CD14-positive monocyte (primary cell): ENCODE measurements at regions not wholly inside any gene's neighbourhood (a gene's known extent, or its start where the extent isn't known, plus 50 kb on each side); places are given as distances from the start of the nearest gene placed in this dataset.

Experiments used
- DNase-seq, 3 donors: peaks; one replicate each; pipeline ENCODE4 v3.0.0-alpha.2; 2011 to 2022
- H2AFZ ChIP-seq: 2 replicates; pipeline ENCODE4 v1.6.0; 2012; ENCODE audit warnings: mild to moderate bottlenecking, low read depth, low read length, inconsistent platforms; ENCODE audit not compliant: insufficient read depth, poor library complexity, severe bottlenecking
- H3K27ac ChIP-seq, 2 donors: 1 replicate in 1 of 2; 2 replicates in 1 of 2; pipeline ENCODE4 v1.5.1; 2012 to 2013; ENCODE audit warnings: low read length in 2 of 2, control low read depth in 1 of 2, inconsistent platforms in 1 of 2, low read depth in 1 of 2, mild to moderate bottlenecking in 1 of 2
- H3K27me3 ChIP-seq, 2 donors: one replicate each; pipeline versions ENCODE4 v1.6.0 to v1.6.1; 2011 to 2013; ENCODE audit warnings: low read length in 2 of 2; ENCODE audit not compliant: control insufficient read depth in 2 of 2, insufficient read depth in 2 of 2
- H3K36me3 ChIP-seq, 2 donors: replicated peaks in 1 of 2; 1 replicate in 1 of 2; 2 replicates in 1 of 2; pipeline versions ENCODE4 v1.5.1 to v1.6.1; 2012 to 2013; ENCODE audit warnings: low read length in 2 of 2, control low read depth in 1 of 2, inconsistent platforms in 1 of 2, mild to moderate bottlenecking in 1 of 2; ENCODE audit not compliant: insufficient read depth in 2 of 2, control insufficient read depth in 1 of 2
- H3K4me1 ChIP-seq, 2 donors: 1 replicate in 1 of 2; 2 replicates in 1 of 2; pipeline versions ENCODE4 v1.5.1 to v1.6.1; 2012 to 2013; ENCODE audit warnings: low read length in 2 of 2, control low read depth in 1 of 2, inconsistent platforms in 1 of 2, mild to moderate bottlenecking in 1 of 2, moderate library complexity in 1 of 2; ENCODE audit not compliant: insufficient read depth in 2 of 2, control insufficient read depth in 1 of 2
- H3K4me2 ChIP-seq: replicated peaks from 2 replicates; pipeline ENCODE3; 2012; ENCODE audit warnings: low read length, moderate library complexity, mild to moderate bottlenecking; ENCODE audit not compliant: poor library complexity, severe bottlenecking; ENCODE audit errors: extremely low read depth
- H3K4me3 ChIP-seq, 3 experiments: fragments of 200-600 bp in 1 of 3; sonication (generic) in 1 of 3; replicated peaks in 1 of 3; 1 replicate in 2 of 3; 2 replicates in 1 of 3; pipeline ENCODE4 v1.5.1; 2011 to 2013; ENCODE audit warnings: low read length in 3 of 3, mild to moderate bottlenecking in 3 of 3, control low read depth in 2 of 3, low read depth in 2 of 3, inconsistent platforms in 1 of 3, moderate library complexity in 1 of 3
- H3K79me2 ChIP-seq: 2 replicates; pipeline ENCODE4 v1.6.0; 2012; ENCODE audit warnings: mild to moderate bottlenecking, control low read depth, inconsistent platforms, low read length, moderate library complexity; ENCODE audit not compliant: insufficient read depth
- H3K9ac ChIP-seq: 2 replicates; pipeline ENCODE4 v1.6.0; 2017; ENCODE audit warnings: low read length, mild to moderate bottlenecking; ENCODE audit not compliant: insufficient read depth, poor library complexity, severe bottlenecking
- H3K9me3 ChIP-seq, 2 donors: replicated peaks in 1 of 2; 1 replicate in 1 of 2; 2 replicates in 1 of 2; pipeline versions ENCODE4 v1.5.1 to v1.6.1; 2012 to 2013; ENCODE audit warnings: low read length in 2 of 2, control low read depth in 1 of 2; ENCODE audit not compliant: control insufficient read depth in 1 of 2, insufficient read depth in 1 of 2
- H4K20me1 ChIP-seq: 2 replicates; pipeline ENCODE4 v1.6.0; 2012; ENCODE audit warnings: mild to moderate bottlenecking, low read length, control low read depth, moderate library complexity; ENCODE audit not compliant: insufficient read depth
- H3K27ac Mint-ChIP-seq, 7 donors: one replicate each; pipeline ENCODE4 v1.8.0; 2020; ENCODE audit warnings: mild to moderate bottlenecking in 7 of 7, mixed read lengths in 7 of 7, moderate library complexity in 6 of 7, inconsistent platforms in 2 of 7
- H3K27me3 Mint-ChIP-seq, 3 donors: one replicate each; pipeline ENCODE4 v1.8.0; 2021 to 2022; ENCODE audit warnings: low read depth in 3 of 3, mild to moderate bottlenecking in 3 of 3, mixed read lengths in 3 of 3, moderate library complexity in 3 of 3, inconsistent platforms in 1 of 3
- H3K36me3 Mint-ChIP-seq, 2 donors: one replicate each; pipeline ENCODE4 v1.8.0; 2020; ENCODE audit warnings: mixed read lengths in 2 of 2, inconsistent platforms in 1 of 2, mild to moderate bottlenecking in 1 of 2
- H3K4me1 Mint-ChIP-seq: one replicate; pipeline ENCODE4 v1.8.0; 2020; ENCODE audit warnings: mild to moderate bottlenecking, mixed read lengths
- H3K4me3 Mint-ChIP-seq, 2 donors: one replicate each; pipeline ENCODE4 v1.8.0; 2020; ENCODE audit warnings: mild to moderate bottlenecking in 2 of 2, mixed read lengths in 2 of 2, moderate library complexity in 1 of 2
- H3K9me3 Mint-ChIP-seq, 7 donors: one replicate each; pipeline ENCODE4 v1.8.0; 2020 to 2022; ENCODE audit warnings: mixed read lengths in 7 of 7, mild to moderate bottlenecking in 6 of 7, moderate library complexity in 6 of 7, inconsistent platforms in 2 of 7
- WGBS: methylation state at CpG from one replicate; pipeline ENCODE4 v1.1.5; 2013; ENCODE audit warnings: missing lambda C conversion rate; ENCODE audit not compliant: insufficient coverage; 5-methylcytosine and 5-hydroxymethylcytosine counted together
- intact Hi-C, 2 donors: fragments of 100-400 bp; cut with micrococcal nuclease; formaldehyde crosslinking; loops; one replicate each; pipeline versions ENCODE4 v1.15.0 to v1.15.1; 2023
- TF ChIP-seq, protein P1 (sequence below): fragments of 200-600 bp; IDR thresholded peaks from one replicate; pipeline ENCODE4 v1.8.0; 2022; ENCODE audit warnings: antibody characterized with exemption, mild to moderate bottlenecking

- peaks cover 24 to 31% of the 10 kb centered on the region in 2 donors for H3K27me3 ChIP-seq
- Mint-ChIP-seq H3K4me1 (peaks cover 25% of the 10 kb centered on the region), H3K9me3 (peaks cover 2 to 13% (median 6%) of the 10 kb centered on the region in 7 donors), H3K4me3 (peak overlapping the region in 1 of 2 donors; percentile 16), H3K27me3 (peaks cover 18 to 38% (median 31%) of the 10 kb centered on the region in 3 donors), H3K27ac (peak overlapping the region in 2 of 7 donors; percentile 22 to 49), H3K36me3 (no peaks in the 10 kb centered on the region)
- H3K9ac ChIP-seq, result no peak overlapping the region
- TF ChIP-seq, protein P1, sequence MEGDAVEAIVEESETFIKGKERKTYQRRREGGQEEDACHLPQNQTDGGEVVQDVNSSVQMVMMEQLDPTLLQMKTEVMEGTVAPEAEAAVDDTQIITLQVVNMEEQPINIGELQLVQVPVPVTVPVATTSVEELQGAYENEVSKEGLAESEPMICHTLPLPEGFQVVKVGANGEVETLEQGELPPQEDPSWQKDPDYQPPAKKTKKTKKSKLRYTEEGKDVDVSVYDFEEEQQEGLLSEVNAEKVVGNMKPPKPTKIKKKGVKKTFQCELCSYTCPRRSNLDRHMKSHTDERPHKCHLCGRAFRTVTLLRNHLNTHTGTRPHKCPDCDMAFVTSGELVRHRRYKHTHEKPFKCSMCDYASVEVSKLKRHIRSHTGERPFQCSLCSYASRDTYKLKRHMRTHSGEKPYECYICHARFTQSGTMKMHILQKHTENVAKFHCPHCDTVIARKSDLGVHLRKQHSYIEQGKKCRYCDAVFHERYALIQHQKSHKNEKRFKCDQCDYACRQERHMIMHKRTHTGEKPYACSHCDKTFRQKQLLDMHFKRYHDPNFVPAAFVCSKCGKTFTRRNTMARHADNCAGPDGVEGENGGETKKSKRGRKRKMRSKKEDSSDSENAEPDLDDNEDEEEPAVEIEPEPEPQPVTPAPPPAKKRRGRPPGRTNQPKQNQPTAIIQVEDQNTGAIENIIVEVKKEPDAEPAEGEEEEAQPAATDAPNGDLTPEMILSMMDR, result no peak
- no peak overlapping the region for H3K27ac ChIP-seq
- intact Hi-C loops, result no loop called here
- H3K4me1 ChIP-seq, result peaks cover 19 to 24% of the 10 kb centered on the region in 2 donors
- H3K79me2 ChIP-seq, result no peaks in the 10 kb centered on the region
- no peak for DNase-seq
- H3K9me3 ChIP-seq, result peaks cover 0 to 3% of the 10 kb centered on the region in 2 donors
- 100% methylated on average over 3 of the region's 3 CpGs for WGBS
- H3K36me3 ChIP-seq, result no peaks in the 10 kb centered on the region
- no peak overlapping the region for H3K4me3 ChIP-seq
- H3K4me2 ChIP-seq, result no peak overlapping the region
- no peak overlapping the region for H2AFZ ChIP-seq
- no peaks in the 10 kb centered on the region for H4K20me1 ChIP-seq
Observed at GRCh38 chr10:93148476-93148875, 74.8 kb downstream of the CYP26A1 start.

- Histone ChIP-seq H3K36me3 (no peaks in the 10 kb centered on the region), H3K27me3 (peaks cover 24 to 31% of the 10 kb centered on the region in 2 donors), H4K20me1 (no peaks in the 10 kb centered on the region), H3K4me3 (no peak overlapping the region), H3K79me2 (no peaks in the 10 kb centered on the region), H3K4me1 (peaks cover 16 to 23% of the 10 kb centered on the region in 2 donors), H3K27ac (no peak overlapping the region), H3K9ac (no peak overlapping the region), H2AFZ (no peak overlapping the region), H3K9me3 (peaks cover 0 to 3% of the 10 kb centered on the region in 2 donors), H3K4me2 (no peak overlapping the region)
- no CpG with 5 or more reads among the region's 4 CpGs for WGBS
- Mint-ChIP-seq H3K36me3 (no peaks in the 10 kb centered on the region), H3K27ac (no peak overlapping the region), H3K4me3 (no peak overlapping the region), H3K27me3 (peaks cover 18 to 35% (median 31%) of the 10 kb centered on the region in 3 donors), H3K9me3 (peaks cover 2 to 13% (median 6%) of the 10 kb centered on the region in 7 donors), H3K4me1 (peaks cover 24% of the 10 kb centered on the region)
- intact Hi-C loops, result no loop called here
- DNase-seq, result no peak
- TF ChIP-seq, protein P1, result no peak
Observed at GRCh38 chr10:93149761-93150160, 76.1 kb downstream of the CYP26A1 start.
